Peyer's patch (tissue), 4 donors: ENCODE measurements at regions not wholly inside any gene's neighbourhood (a gene's known extent, or its start where the extent isn't known, plus 50 kb on each side); places are given as distances from the start of the nearest gene placed in this dataset.
A peak's percentile ranks its signal among the peaks of the same experiment; 100 is the strongest.

Source experiments
- DNase-seq, 3 donors: peaks; one replicate each; pipeline ENCODE4 v3.0.0-alpha.2; 2017 to 2019
- H3K27ac ChIP-seq, 4 donors: fragments of 200-600 bp; sonication (generic); one replicate each; pipeline ENCODE4 v1.5.1; 2016 to 2019
- H3K27me3 ChIP-seq, 2 donors: fragments of 200-600 bp; sonication (generic); one replicate each; pipeline ENCODE4 v1.5.1; 2019
- H3K36me3 ChIP-seq, 3 donors: fragments of 200-600 bp; sonication (generic); one replicate each; pipeline ENCODE4 v1.5.1; 2016 to 2019
- H3K4me1 ChIP-seq, 4 donors: fragments of 200-600 bp; sonication (generic); one replicate each; pipeline ENCODE4 v1.5.1; 2016 to 2019
- H3K4me3 ChIP-seq, 4 donors: fragments of 200-600 bp; sonication (generic); 1 replicate in 3 of 4; 2 replicates in 1 of 4; pipeline ENCODE4 v1.5.1; 2016 to 2019; ENCODE audit warnings: mild to moderate bottlenecking in 1 of 4
- H3K9me3 ChIP-seq, 4 donors: fragments of 200-600 bp; sonication (generic); one replicate each; pipeline ENCODE4 v1.5.1; 2016 to 2019; ENCODE audit warnings: mild to moderate bottlenecking in 1 of 4
- CTCF ChIP-seq, 6 experiments: fragments of 450-650 bp in 4 of 6; fragments of 200-600 bp in 2 of 6; sonication (generic) in 1 of 6; IDR thresholded peaks; one replicate each; pipeline ENCODE4 v1.5.1; 2017 to 2019; ENCODE audit warnings: antibody characterized with exemption in 6 of 6, mild to moderate bottlenecking in 3 of 6, moderate library complexity in 1 of 6
- POLR2A ChIP-seq, 2 donors: fragments of 450-650 bp; IDR thresholded peaks; one replicate each; pipeline ENCODE4 v1.5.1; 2017; ENCODE audit warnings: antibody characterized with exemption in 2 of 2, mild to moderate bottlenecking in 2 of 2, moderate library complexity in 2 of 2

GRCh38 chr14:85948153-85948552 is 418.2 kb downstream of the FLRT2 start:
- H3K36me3 ChIP-seq = no peaks in the 10 kb centered on the region
- H3K27ac ChIP-seq = no peak overlapping the region
- no peak for DNase-seq
- H3K4me1 ChIP-seq = no peaks in the 10 kb centered on the region
- no peaks in the 10 kb centered on the region for H3K27me3 ChIP-seq
- no peak overlapping the region for H3K4me3 ChIP-seq
- no peak for TF ChIP-seq CTCF (IDR thresholded peaks at IDR 0.05)
- TF ChIP-seq POLR2A (IDR thresholded peaks at IDR 0.05) = no peak
- H3K9me3 ChIP-seq = no peaks in the 10 kb centered on the region

- DNase-seq = no peak
- Histone ChIP-seq H3K4me1 (no peaks in the 10 kb centered on the region), H3K36me3 (no peaks in the 10 kb centered on the region), H3K9me3 (peaks cover 0 to 4% (median 0%) of the 10 kb centered on the region in 4 donors), H3K27ac (no peak overlapping the region), H3K4me3 (no peak overlapping the region), H3K27me3 (no peaks in the 10 kb centered on the region)
- TF ChIP-seq CTCF (IDR thresholded peaks at IDR 0.05) = no peak
- no peak for TF ChIP-seq POLR2A (IDR thresholded peaks at IDR 0.05)
Measured at GRCh38 chr14:85947461-85948139, 417.7 kb downstream of the FLRT2 start.

- Histone ChIP-seq H3K9me3 (peaks cover 0 to 5% (median 0%) of the 10 kb centered on the region in 4 donors), H3K36me3 (no peaks in the 10 kb centered on the region), H3K4me1 (no peaks in the 10 kb centered on the region), H3K27me3 (no peaks in the 10 kb centered on the region), H3K27ac (no peak overlapping the region), H3K4me3 (no peak overlapping the region)
- TF ChIP-seq CTCF (IDR thresholded peaks at IDR 0.05) = no peak
- no peak for TF ChIP-seq POLR2A (IDR thresholded peaks at IDR 0.05)
- no peak for DNase-seq
Measured at GRCh38 chr14:85943192-85943591, 413.2 kb downstream of the FLRT2 start.

GRCh38 chr14:85934886-85935254 is 404.9 kb downstream of the FLRT2 start:
- no peaks in the 10 kb centered on the region for H3K27me3 ChIP-seq
- H3K36me3 ChIP-seq = no peaks in the 10 kb centered on the region
- H3K4me1 ChIP-seq = no peaks in the 10 kb centered on the region
- peak overlapping the region; percentile 38 to 65 (median 52) for H3K27ac ChIP-seq
- H3K9me3 ChIP-seq = peaks cover 0 to 5% (median 0%) of the 10 kb centered on the region in 4 donors
- DNase-seq = no peak
- peak overlapping the region; percentile 39 to 56 (median 42) for H3K4me3 ChIP-seq
- TF ChIP-seq POLR2A (IDR thresholded peaks at IDR 0.05) (no peak), CTCF (IDR thresholded peaks at IDR 0.05) (no peak)

- H3K9me3 ChIP-seq = peaks cover 0 to 5% (median 0%) of the 10 kb centered on the region in 4 donors
- peak overlapping the region; percentile 39 to 56 (median 42) for H3K4me3 ChIP-seq
- peak in 2 of 3 donors; percentile 52 to 64 for DNase-seq
- H3K27me3 ChIP-seq = no peaks in the 10 kb centered on the region
- H3K36me3 ChIP-seq = no peaks in the 10 kb centered on the region
- H3K4me1 ChIP-seq = no peaks in the 10 kb centered on the region
- peak overlapping the region; percentile 38 to 65 (median 52) for H3K27ac ChIP-seq
- no peak for TF ChIP-seq CTCF (IDR thresholded peaks at IDR 0.05)
- TF ChIP-seq POLR2A (IDR thresholded peaks at IDR 0.05) = no peak
Measured at GRCh38 chr14:85934123-85934885, 404.4 kb downstream of the FLRT2 start.
